ENCODE measurements at regions not wholly inside any gene's neighbourhood (a gene's known extent, or its start where the extent isn't known, plus 50 kb on each side); places are given as distances from the start of the nearest gene placed in this dataset.

GRCh38 chr6:43990627-43991619, 136.3 kb downstream of the MRPL14 start:
- peak; percentile 52; the same call in 1 of the 2 replicates for TF ChIP-seq L3MBTL2 (IDR thresholded peaks at IDR 0.05)
- no peak for TF ChIP-seq THAP12 (CRISPR knock-in tag; IDR thresholded peaks at IDR 0.05)
- no peak for TF ChIP-seq EP300 (IDR thresholded peaks at IDR 0.05; ENCODE audit: low read length)
- no peak for TF ChIP-seq NCOR1 (IDR thresholded peaks at IDR 0.05)
- TF ChIP-seq ZNF436 (CRISPR knock-in tag; IDR thresholded peaks at IDR 0.05), result no peak
- TF ChIP-seq CHCHD3 (CRISPR knock-in tag; IDR thresholded peaks at IDR 0.05), result no peak
- TF ChIP-seq TARDBP (IDR thresholded peaks at IDR 0.05), result no peak
- TF ChIP-seq MAX (CRISPR knock-in tag; IDR thresholded peaks at IDR 0.05), result no peak
- no peak for TF ChIP-seq HDAC2 (IDR thresholded peaks at IDR 0.05)
- no peak for TF ChIP-seq MITF (IDR thresholded peaks at IDR 0.05)
- no peak for TF ChIP-seq CHD4 (IDR thresholded peaks at IDR 0.05; ENCODE audit: insufficient read depth, insufficient replicate concordance, low read depth, low read length, poor library complexity, severe bottlenecking)
- TF ChIP-seq ZNF3 (CRISPR knock-in tag; IDR thresholded peaks at IDR 0.05), result no peak
- TF ChIP-seq ZBTB8A (IDR thresholded peaks at IDR 0.05; ENCODE audit: partially characterized antibody), result no peak

Data from K562 (cell line).